ENCODE measurements at regions not wholly inside any gene's neighbourhood (a gene's known extent, or its start where the extent isn't known, plus 50 kb on each side); places are given as distances from the start of the nearest gene placed in this dataset.

- TF ChIP-seq POLR2A (IDR thresholded peaks at IDR 0.05) (no peak), CTCF (IDR thresholded peaks at IDR 0.05) (no peak)
Observed at GRCh38 chr7:125126376-125126775, 196.8 kb upstream of the POT1 start.
